ENCODE measurements at regions not wholly inside any gene's neighbourhood (a gene's known extent, or its start where the extent isn't known, plus 50 kb on each side); places are given as distances from the start of the nearest gene placed in this dataset.

- no peak for DNase-seq
- Mint-ChIP-seq H3K9me3 (no peaks in the 10 kb centered on the region), H3K4me3 (no peak overlapping the region), H3K4me1 (ENCODE audit: low read depth) (peaks cover 29% of the 10 kb centered on the region), H3K27me3 (ENCODE audit: insufficient read depth) (peaks cover 9% of the 10 kb centered on the region), H3K36me3 (ENCODE audit: low read depth) (no peaks in the 10 kb centered on the region), H3K27ac (no peak overlapping the region)
- TF ChIP-seq CTCF (IDR thresholded peaks at IDR 0.05), result no peak
Observed at GRCh38 chr12:123057513-123058265, 77.2 kb downstream of the ARL6IP4 start.

DNA sequence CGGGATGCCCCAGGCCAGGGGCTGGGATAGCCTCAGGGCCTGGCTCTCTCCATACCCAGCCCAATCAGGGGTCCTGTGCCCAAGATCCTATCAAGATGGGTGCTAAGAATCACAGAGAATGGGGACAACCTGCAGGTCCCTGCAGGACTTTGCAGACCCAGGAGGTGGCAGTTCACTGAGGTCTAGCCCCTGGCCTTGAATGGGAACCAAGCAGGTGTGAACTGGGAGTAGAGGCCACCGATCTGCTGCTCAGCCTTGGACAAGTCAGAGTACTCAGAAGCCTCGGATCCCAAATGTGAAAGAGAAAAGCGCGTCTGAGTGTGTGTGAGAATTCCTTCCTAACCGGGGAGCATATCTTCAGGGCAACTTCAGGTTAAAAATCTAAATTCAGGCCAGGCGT is 76.2 kb downstream of the ARL6IP4 start:
- Mint-ChIP-seq H3K27me3 (ENCODE audit: insufficient read depth) (peaks cover 9% of the 10 kb centered on the region), H3K9me3 (no peaks in the 10 kb centered on the region), H3K4me1 (ENCODE audit: low read depth) (peaks cover 20% of the 10 kb centered on the region), H3K27ac (no peak overlapping the region), H3K4me3 (no peak overlapping the region), H3K36me3 (ENCODE audit: low read depth) (no peaks in the 10 kb centered on the region)
- no peak for DNase-seq
- TF ChIP-seq CTCF (IDR thresholded peaks at IDR 0.05), result no peak

DNA sequence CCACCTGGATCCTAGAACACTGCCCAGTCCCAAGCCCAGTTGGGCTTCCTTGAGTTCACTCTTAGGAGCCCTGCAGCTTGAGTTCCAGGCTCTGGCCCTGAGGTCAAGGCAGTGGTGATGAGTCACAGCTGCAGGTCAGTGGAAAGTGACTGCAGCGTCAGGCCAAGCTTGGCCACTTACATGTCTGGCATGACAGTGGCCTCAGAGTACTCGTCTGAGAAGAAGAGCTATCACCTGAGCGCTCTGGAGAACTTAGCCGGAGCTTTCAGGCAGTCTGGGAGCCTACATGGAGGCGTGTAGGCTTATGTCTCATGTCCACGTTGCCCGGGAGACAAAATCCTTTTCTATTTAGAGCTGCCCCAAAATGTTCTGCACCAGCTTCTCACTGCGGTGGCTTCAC is 75.6 kb downstream of the ARL6IP4 start:
- H3K4me3 Mint-ChIP-seq, result no peak overlapping the region

DNA sequence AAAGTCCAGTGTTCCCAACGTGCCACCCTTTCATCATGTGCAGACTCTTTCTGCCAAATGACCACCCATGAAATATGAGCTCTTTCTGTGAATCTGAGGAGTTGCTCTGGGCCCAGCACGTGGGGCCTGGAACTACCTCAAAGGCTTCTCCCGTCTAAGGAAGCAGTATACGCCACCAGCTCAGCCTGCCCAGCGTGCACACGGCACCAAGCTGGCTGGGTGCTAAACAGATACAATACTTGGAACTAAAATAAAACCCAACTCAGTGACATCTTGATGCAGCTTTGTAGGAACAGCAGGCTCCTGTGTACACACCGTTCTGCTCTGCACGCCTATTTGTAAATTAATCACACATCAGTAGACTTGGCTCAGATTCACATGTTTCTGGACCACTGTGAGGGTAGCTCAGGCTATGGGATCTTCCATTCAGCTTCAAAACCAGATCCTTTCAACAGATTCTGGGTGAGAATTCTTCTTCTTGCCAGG is 74.8 kb downstream of the ARL6IP4 start:
- H3K36me3 Mint-ChIP-seq (ENCODE audit: low read depth), result no peaks in the 10 kb centered on the region
- no peaks in the 10 kb centered on the region for H3K9me3 Mint-ChIP-seq
- no peak overlapping the region for H3K4me3 Mint-ChIP-seq
- H3K4me1 Mint-ChIP-seq (ENCODE audit: low read depth), result peaks cover 21% of the 10 kb centered on the region
- no peak for DNase-seq
- no peak for TF ChIP-seq CTCF (IDR thresholded peaks at IDR 0.05)
- H3K27me3 Mint-ChIP-seq (ENCODE audit: insufficient read depth), result peaks cover 9% of the 10 kb centered on the region
- no peak overlapping the region for H3K27ac Mint-ChIP-seq

More for the DNA sequence above, 75.6 kb downstream of the ARL6IP4 start:
- Mint-ChIP-seq H3K4me1 (ENCODE audit: low read depth) (peaks cover 13% of the 10 kb centered on the region), H3K27me3 (ENCODE audit: insufficient read depth) (peaks cover 9% of the 10 kb centered on the region), H3K9me3 (no peaks in the 10 kb centered on the region), H3K36me3 (ENCODE audit: low read depth) (no peaks in the 10 kb centered on the region), H3K27ac (no peak overlapping the region)
- TF ChIP-seq CTCF (IDR thresholded peaks at IDR 0.05), result no peak
- DNase-seq, result no peak

DNA sequence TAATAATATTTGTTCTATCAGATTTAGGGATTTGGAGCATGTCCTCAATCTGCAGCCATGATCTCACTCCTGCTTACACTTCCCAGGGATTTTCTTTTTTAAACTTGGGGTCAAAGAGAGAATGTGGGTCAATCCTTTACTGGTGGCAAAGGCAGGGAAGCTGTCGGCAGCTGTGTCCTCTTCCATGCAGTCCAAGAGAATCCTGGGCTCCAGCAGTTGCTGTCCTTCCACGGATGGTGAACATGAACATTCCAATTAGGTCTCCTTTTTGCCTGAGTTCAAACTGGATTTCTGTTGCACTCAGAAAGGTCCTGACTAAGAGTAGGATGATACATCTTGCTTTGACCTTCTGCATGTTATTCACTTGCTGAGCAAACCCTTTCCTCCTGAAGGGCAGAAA is 73.9 kb downstream of the ARL6IP4 start:
- no peak for DNase-seq
- no peak overlapping the region for H3K4me3 Mint-ChIP-seq
- H3K27ac Mint-ChIP-seq, result no peak overlapping the region
- no peaks in the 10 kb centered on the region for H3K9me3 Mint-ChIP-seq
- no peaks in the 10 kb centered on the region for H3K36me3 Mint-ChIP-seq (ENCODE audit: low read depth)
- peaks cover 10% of the 10 kb centered on the region for H3K27me3 Mint-ChIP-seq (ENCODE audit: insufficient read depth)
- peaks cover 30% of the 10 kb centered on the region for H3K4me1 Mint-ChIP-seq (ENCODE audit: low read depth)
- TF ChIP-seq CTCF (IDR thresholded peaks at IDR 0.05), result no peak
